Ishikawa (cell line): ENCODE measurements at regions not wholly inside any gene's neighbourhood (a gene's known extent, or its start where the extent isn't known, plus 50 kb on each side); places are given as distances from the start of the nearest gene placed in this dataset.

Experiments used
- FOXM1 ChIP-seq: IDR thresholded peaks from 2 replicates; pipeline ENCODE4 v1.6.1; 2012; ENCODE audit warnings: low read depth, borderline replicate concordance
- NFIC ChIP-seq: IDR thresholded peaks from 2 replicates; pipeline ENCODE4 v1.6.1; 2012
- RAD21 ChIP-seq: IDR thresholded peaks from 2 replicates; pipeline ENCODE4 v1.6.1; 2012; ENCODE audit warnings: low read depth
- TEAD4 ChIP-seq: IDR thresholded peaks from 2 replicates; pipeline ENCODE4 v1.6.1; 2012

- TF ChIP-seq NFIC (no peak), FOXM1 (no peak), RAD21 (no peak), TEAD4 (no peak)
Observed at GRCh38 chr18:40019797-40020392, 1935.1 kb upstream of the PIK3C3 start.
